ENCODE measurements at regions not wholly inside any gene's neighbourhood (a gene's known extent, or its start where the extent isn't known, plus 50 kb on each side); places are given as distances from the start of the nearest gene placed in this dataset.

GRCh38 chr21:40990366-40990765 lies 143.4 kb upstream of the DSCAM start:
- no peak for DNase-seq

GRCh38 chr21:40997831-40998230 lies 150.9 kb upstream of the DSCAM start:
- DNase-seq, result no peak

GRCh38 chr21:41000838-41001237 lies 153.9 kb upstream of the DSCAM start:
- no peak for DNase-seq

- no peak for DNase-seq
These were observed 159.7 kb upstream of the DSCAM start for GRCh38 chr21:41006636-41007035.

GRCh38 chr21:41008351-41008750 lies 159.6 kb upstream of the BACE2 start:
- DNase-seq, result no peak

- DNase-seq, result no peak
These were observed 159.0 kb upstream of the BACE2 start for GRCh38 chr21:41008974-41009373.

GRCh38 chr21:41009398-41010100 lies 158.4 kb upstream of the BACE2 start:
- DNase-seq, result no peak

- no peak for DNase-seq
These were observed 157.9 kb upstream of the BACE2 start for GRCh38 chr21:41010101-41010435.

GRCh38 chr21:41011098-41011731 lies 156.7 kb upstream of the BACE2 start:
- no peak for DNase-seq

GRCh38 chr21:41011951-41012366 lies 156.0 kb upstream of the BACE2 start:
- no peak for DNase-seq

- no peak for DNase-seq
These were observed 155.5 kb upstream of the BACE2 start for GRCh38 chr21:41012425-41012824.

GRCh38 chr21:41016472-41016871 lies 151.5 kb upstream of the BACE2 start:
- DNase-seq, result no peak

GRCh38 chr21:41018431-41018830 lies 149.5 kb upstream of the BACE2 start:
- DNase-seq, result no peak

GRCh38 chr21:41023936-41024335 lies 144.0 kb upstream of the BACE2 start:
- DNase-seq, result no peak

- no peak for DNase-seq
These were observed 143.6 kb upstream of the BACE2 start for GRCh38 chr21:41024341-41024740.

GRCh38 chr21:41024746-41025254 lies 143.2 kb upstream of the BACE2 start:
- no peak for DNase-seq

- no peak for DNase-seq
These were observed 138.4 kb upstream of the BACE2 start for GRCh38 chr21:41029571-41029970.

GRCh38 chr21:41031701-41032220 lies 136.2 kb upstream of the BACE2 start:
- no peak for DNase-seq

- DNase-seq, result no peak
These were observed 135.4 kb upstream of the BACE2 start for GRCh38 chr21:41032541-41032940.

- no peak for DNase-seq
These were observed 130.7 kb upstream of the BACE2 start for GRCh38 chr21:41037212-41037611.

- no peak for DNase-seq
These were observed 130.0 kb upstream of the BACE2 start for GRCh38 chr21:41037936-41038335.

- no peak for DNase-seq
These were observed 124.9 kb upstream of the BACE2 start for GRCh38 chr21:41043014-41043413.

GRCh38 chr21:41045534-41046268 lies 122.3 kb upstream of the BACE2 start:
- no peak for DNase-seq

- no peak for DNase-seq
These were observed 119.8 kb upstream of the BACE2 start for GRCh38 chr21:41048145-41048544.

Data from CD4-positive, alpha-beta T cell treated with Interleukin-10 for 1 hour (primary cell).